KBM-7 (cell line): ENCODE measurements at regions not wholly inside any gene's neighbourhood (a gene's known extent, or its start where the extent isn't known, plus 50 kb on each side); places are given as distances from the start of the nearest gene placed in this dataset.
A peak's percentile ranks its signal among the peaks of the same experiment; 100 is the strongest.
"Not testable (repeated sequence)": the region's sequence is repeated elsewhere in the genome, so short reads cannot be mapped to it uniquely, and the experiment has no call there.

Experiments used
- DNase-seq: peaks from one replicate; pipeline ENCODE4 v3.0.0-alpha.2; 2015
- in situ Hi-C: fragments of 300-500 bp; cut with MboI; formaldehyde crosslinking; loops from 2 replicates; pipeline ENCODE4 v1.14.3; 2020; ENCODE audit warnings: low sequenced_read_pairs, low pct_unique_long_range_greater_than_20kb, mixed read lengths

- in situ Hi-C loops, DNase-seq: not testable (repeated sequence)
These were observed 173.7 kb upstream of the VKORC1L1 start for GRCh38 chr7:65699026-65699714.

GRCh38 chr7:65699715-65700356, 173.0 kb upstream of the VKORC1L1 start:
- DNase-seq, in situ Hi-C loops: not testable (repeated sequence)

- DNase-seq, in situ Hi-C loops: not testable (repeated sequence)
These were observed 153.6 kb upstream of the VKORC1L1 start for GRCh38 chr7:65719123-65719798.

- DNase-seq: peak; percentile 37
These were observed 150.5 kb upstream of the VKORC1L1 start for GRCh38 chr7:65722361-65722792.

GRCh38 chr7:65727182-65727581, 145.7 kb upstream of the VKORC1L1 start:
- DNase-seq, in situ Hi-C loops: not testable (repeated sequence)

More at GRCh38 chr7:65722361-65722792, 150.5 kb upstream of the VKORC1L1 start:
- in situ Hi-C loops: no loop called here

- in situ Hi-C loops: no loop called here
These were observed 141.7 kb upstream of the VKORC1L1 start for GRCh38 chr7:65731129-65731528.

GRCh38 chr7:65731562-65732035, 141.3 kb upstream of the VKORC1L1 start:
- DNase-seq: no peak
- in situ Hi-C loops: no loop called here

More at GRCh38 chr7:65731129-65731528, 141.7 kb upstream of the VKORC1L1 start:
- DNase-seq: no peak

- no peak for DNase-seq
- in situ Hi-C loops: no loop called here
These were observed 128.5 kb upstream of the VKORC1L1 start for GRCh38 chr7:65744406-65744805.

- no peak for DNase-seq
- in situ Hi-C loops: no loop called here
These were observed 126.5 kb upstream of the VKORC1L1 start for GRCh38 chr7:65746398-65746669.

GRCh38 chr7:65749039-65749438, 123.8 kb upstream of the VKORC1L1 start:
- in situ Hi-C loops: no loop called here
- DNase-seq: no peak

GRCh38 chr7:65749518-65749917, 123.4 kb upstream of the VKORC1L1 start:
- DNase-seq: no peak
- in situ Hi-C loops: no loop called here

- peak; percentile 91 for DNase-seq
- in situ Hi-C loops: no loop called here
These were observed 122.1 kb upstream of the VKORC1L1 start for GRCh38 chr7:65750511-65751344.

GRCh38 chr7:65754070-65754469, 118.8 kb upstream of the VKORC1L1 start:
- in situ Hi-C loops, DNase-seq: not testable (repeated sequence)

GRCh38 chr7:65758991-65759390, 113.9 kb upstream of the VKORC1L1 start:
- in situ Hi-C loops, DNase-seq: not testable (repeated sequence)

GRCh38 chr7:65762712-65763111, 110.2 kb upstream of the VKORC1L1 start:
- DNase-seq, in situ Hi-C loops: not testable (repeated sequence)

- DNase-seq, in situ Hi-C loops: not testable (repeated sequence)
These were observed 109.8 kb upstream of the VKORC1L1 start for GRCh38 chr7:65763114-65763513.

GRCh38 chr7:65770473-65771225, 102.2 kb upstream of the VKORC1L1 start:
- in situ Hi-C loops: not testable (repeated sequence)
- DNase-seq: peak; percentile 90

- DNase-seq, in situ Hi-C loops: not testable (repeated sequence)
These were observed 101.7 kb upstream of the VKORC1L1 start for GRCh38 chr7:65771226-65771569.

- DNase-seq, in situ Hi-C loops: not testable (repeated sequence)
These were observed 96.2 kb upstream of the VKORC1L1 start for GRCh38 chr7:65776677-65777076.
